Endothelial cell of umbilical vein (primary cell): ENCODE measurements at regions not wholly inside any gene's neighbourhood (a gene's known extent, or its start where the extent isn't known, plus 50 kb on each side); places are given as distances from the start of the nearest gene placed in this dataset.
"Not testable (repeated sequence)": the region's sequence is repeated elsewhere in the genome, so short reads cannot be mapped to it uniquely, and the experiment has no call there.

ENCODE experiments used
- CTCF ChIP-seq, 2 donors: IDR thresholded peaks; 1 replicate in 1 of 2; 2 replicates in 1 of 2; pipeline ENCODE4 v1.5.1; 2011; ENCODE audit warnings: low read length in 2 of 2, mild to moderate bottlenecking in 2 of 2, moderate library complexity in 2 of 2, control low read depth in 1 of 2, inconsistent platforms in 1 of 2, low read depth in 1 of 2; ENCODE audit not compliant: insufficient read depth in 1 of 2; ENCODE audit errors: extremely low read depth in 1 of 2
- EZH2 ChIP-seq: IDR thresholded peaks from 2 replicates; pipeline ENCODE4 v1.6.1; 2012; ENCODE audit warnings: borderline replicate concordance, low read depth, mild to moderate bottlenecking, moderate library complexity, low read length, inconsistent platforms; ENCODE audit not compliant: severe bottlenecking
- FOS ChIP-seq: IDR thresholded peaks from 2 replicates; pipeline ENCODE4 v1.6.1; 2011; ENCODE audit warnings: mild to moderate bottlenecking, low read length, moderate library complexity, borderline replicate concordance; ENCODE audit not compliant: insufficient read depth
- JUN ChIP-seq: IDR thresholded peaks from 2 replicates; pipeline ENCODE4 v1.6.1; 2011; ENCODE audit warnings: borderline replicate concordance, low read depth; ENCODE audit not compliant: insufficient read length, insufficient read depth
- MYC ChIP-seq: IDR thresholded peaks from one replicate; pipeline ENCODE4 v1.6.1; 2011; ENCODE audit warnings: mild to moderate bottlenecking, low read depth, low read length
- POLR2A ChIP-seq: IDR thresholded peaks from 2 replicates; pipeline ENCODE4 v1.6.1; 2012; ENCODE audit warnings: low read depth, mild to moderate bottlenecking, control low read depth, low read length
- POLR2AphosphoS5 ChIP-seq: IDR thresholded peaks from 2 replicates; pipeline ENCODE4 v1.6.1; 2012; ENCODE audit warnings: low read depth, mild to moderate bottlenecking, control low read depth, low read length, moderate library complexity; ENCODE audit not compliant: insufficient read depth
- TF ChIP-seq, protein P1 (sequence below): IDR thresholded peaks from 2 replicates; pipeline ENCODE4 v1.6.1; 2011; ENCODE audit not compliant: insufficient read depth, insufficient read length

GRCh38 chr9:86611534-86611933 lies 257.3 kb upstream of the TUT7 start:
- not testable (repeated sequence) for TF ChIP-seq POLR2A; CTCF (IDR thresholded peaks at IDR 0.05; ENCODE audit: extremely low read depth in 1 of 2, insufficient read depth in 1 of 2, low read depth in 1 of 2, low read length in 2 of 2); POLR2AphosphoS5; EZH2; JUN; MYC; FOS
- TF ChIP-seq, protein P1, sequence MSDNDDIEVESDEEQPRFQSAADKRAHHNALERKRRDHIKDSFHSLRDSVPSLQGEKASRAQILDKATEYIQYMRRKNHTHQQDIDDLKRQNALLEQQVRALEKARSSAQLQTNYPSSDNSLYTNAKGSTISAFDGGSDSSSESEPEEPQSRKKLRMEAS: not testable (repeated sequence)
